ENCODE measurements at regions not wholly inside any gene's neighbourhood (a gene's known extent, or its start where the extent isn't known, plus 50 kb on each side); places are given as distances from the start of the nearest gene placed in this dataset.

GRCh38 chr1:164061528-164061927, 497.5 kb upstream of the PBX1 start:
- TF ChIP-seq CTCF (IDR thresholded peaks at IDR 0.05; ENCODE audit: low read depth, low read length) (no peak), EZH2phosphoT487 (IDR thresholded peaks at IDR 0.05; ENCODE audit: low read depth) (no peak)
